Activated CD8-positive, alpha-beta T cell treated with anti-CD3 and anti-CD28 coated beads for 36 hours (primary cell): ENCODE measurements at regions not wholly inside any gene's neighbourhood (a gene's known extent, or its start where the extent isn't known, plus 50 kb on each side); places are given as distances from the start of the nearest gene placed in this dataset.

Source experiments
- ATAC-seq: fragments of 200-7000 bp; cut with Tn5 transposase; one replicate; pipeline ENCODE4 v1.10.0; 2021; ENCODE audit warnings: mild to moderate bottlenecking, moderate library complexity
- CTCF ChIA-PET: fragments of 350-600 bp; sonication (Branson Sonifier 250); formaldehyde crosslinking; loops from one replicate; lab custom pipeline; 2021; ENCODE audit warnings: antibody characterized with exemption; lab: Charles Lee
- POLR2A ChIA-PET: fragments of 350-600 bp; sonication (Branson Sonifier 250); formaldehyde crosslinking; loops from one replicate; lab custom pipeline; 2021; ENCODE audit warnings: antibody characterized with exemption; lab: Charles Lee
- DNase-seq: peaks from one replicate; pipeline ENCODE4 v3.0.0-alpha.2; 2020
- H3K27ac Mint-ChIP-seq: one replicate; pipeline ENCODE4 v1.8.0; 2021; ENCODE audit warnings: mild to moderate bottlenecking, mixed read lengths
- H3K27me3 Mint-ChIP-seq: one replicate; pipeline ENCODE4 v1.8.0; 2021; ENCODE audit warnings: mixed read lengths
- H3K36me3 Mint-ChIP-seq: one replicate; pipeline ENCODE4 v1.8.0; 2021; ENCODE audit warnings: low read depth, mixed read lengths
- H3K4me1 Mint-ChIP-seq: one replicate; pipeline ENCODE4 v1.8.0; 2021; ENCODE audit warnings: low read depth, mixed read lengths
- H3K4me3 Mint-ChIP-seq: one replicate; pipeline ENCODE4 v1.8.0; 2021; ENCODE audit warnings: mild to moderate bottlenecking, moderate library complexity, mixed read lengths
- H3K9me3 Mint-ChIP-seq: one replicate; pipeline ENCODE4 v1.8.0; 2021; ENCODE audit warnings: mixed read lengths
- intact Hi-C: fragments of 100-400 bp; cut with micrococcal nuclease; formaldehyde crosslinking; loops from one replicate; pipeline ENCODE4 v1.10.0; 2022
- TF ChIP-seq, protein P1 (sequence below): fragments of 200-600 bp; IDR thresholded peaks from one replicate; pipeline ENCODE4 v1.8.0; 2022; ENCODE audit warnings: antibody characterized with exemption, mild to moderate bottlenecking

GRCh38 chr10:44765299-44765698 lies 145.8 kb upstream of the TMEM72 start:
- no peaks in the 10 kb centered on the region for H3K4me1 Mint-ChIP-seq
- CTCF ChIA-PET: no interaction called here
- ATAC-seq (no peak), DNase-seq (no peak)
- intact Hi-C loops: no loop called here
- no peak overlapping the region for H3K4me3 Mint-ChIP-seq
- no peaks in the 10 kb centered on the region for H3K9me3 Mint-ChIP-seq
- POLR2A ChIA-PET: no interaction called here
- no peaks in the 10 kb centered on the region for H3K36me3 Mint-ChIP-seq
- peaks cover 6% of the 10 kb centered on the region for H3K27me3 Mint-ChIP-seq
- no peak overlapping the region for H3K27ac Mint-ChIP-seq
- TF ChIP-seq, protein P1, sequence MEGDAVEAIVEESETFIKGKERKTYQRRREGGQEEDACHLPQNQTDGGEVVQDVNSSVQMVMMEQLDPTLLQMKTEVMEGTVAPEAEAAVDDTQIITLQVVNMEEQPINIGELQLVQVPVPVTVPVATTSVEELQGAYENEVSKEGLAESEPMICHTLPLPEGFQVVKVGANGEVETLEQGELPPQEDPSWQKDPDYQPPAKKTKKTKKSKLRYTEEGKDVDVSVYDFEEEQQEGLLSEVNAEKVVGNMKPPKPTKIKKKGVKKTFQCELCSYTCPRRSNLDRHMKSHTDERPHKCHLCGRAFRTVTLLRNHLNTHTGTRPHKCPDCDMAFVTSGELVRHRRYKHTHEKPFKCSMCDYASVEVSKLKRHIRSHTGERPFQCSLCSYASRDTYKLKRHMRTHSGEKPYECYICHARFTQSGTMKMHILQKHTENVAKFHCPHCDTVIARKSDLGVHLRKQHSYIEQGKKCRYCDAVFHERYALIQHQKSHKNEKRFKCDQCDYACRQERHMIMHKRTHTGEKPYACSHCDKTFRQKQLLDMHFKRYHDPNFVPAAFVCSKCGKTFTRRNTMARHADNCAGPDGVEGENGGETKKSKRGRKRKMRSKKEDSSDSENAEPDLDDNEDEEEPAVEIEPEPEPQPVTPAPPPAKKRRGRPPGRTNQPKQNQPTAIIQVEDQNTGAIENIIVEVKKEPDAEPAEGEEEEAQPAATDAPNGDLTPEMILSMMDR: no peak

DNA sequence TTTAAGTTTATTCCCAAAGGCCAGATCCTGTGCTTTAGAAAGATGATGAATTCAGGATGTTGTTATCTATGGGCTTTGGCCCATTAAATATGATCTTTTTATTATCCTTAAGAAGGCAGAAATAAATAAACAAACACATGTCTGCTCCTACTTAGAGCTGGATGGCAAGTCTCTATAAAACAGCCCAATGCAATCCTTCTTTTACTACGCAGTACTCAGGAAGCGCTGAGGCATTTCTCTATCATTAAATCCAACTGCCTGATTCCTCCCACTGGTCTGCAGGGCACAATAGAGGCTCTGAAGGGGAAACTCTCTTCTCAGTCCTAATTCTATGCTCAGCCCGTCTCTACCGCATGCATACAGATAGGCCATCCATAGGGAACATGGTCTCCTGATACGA lies 144.5 kb upstream of the TMEM72 start:
- H3K27ac Mint-ChIP-seq: no peak overlapping the region
- POLR2A ChIA-PET: no interaction called here
- CTCF ChIA-PET: no interaction called here
- H3K9me3 Mint-ChIP-seq: no peaks in the 10 kb centered on the region
- ATAC-seq (no peak), DNase-seq (no peak)
- intact Hi-C loops: no loop called here
- no peaks in the 10 kb centered on the region for H3K36me3 Mint-ChIP-seq
- H3K4me1 Mint-ChIP-seq: no peaks in the 10 kb centered on the region
- no peak overlapping the region for H3K4me3 Mint-ChIP-seq
- TF ChIP-seq, protein P1: no peak
- H3K27me3 Mint-ChIP-seq: peaks cover 8% of the 10 kb centered on the region

- intact Hi-C loops: no loop called here
- ATAC-seq (no peak), DNase-seq (no peak)
- Mint-ChIP-seq H3K4me3 (no peak overlapping the region), H3K27me3 (peaks cover 10% of the 10 kb centered on the region), H3K4me1 (no peaks in the 10 kb centered on the region), H3K9me3 (no peaks in the 10 kb centered on the region), H3K27ac (no peak overlapping the region), H3K36me3 (no peaks in the 10 kb centered on the region)
- TF ChIP-seq, protein P1: no peak
- POLR2A ChIA-PET: no interaction called here
- CTCF ChIA-PET: no interaction called here
Measured at GRCh38 chr10:44769450-44769849, 141.7 kb upstream of the TMEM72 start.

- DNase-seq (no peak), ATAC-seq (no peak)
- ChIA-PET POLR2A (no interaction called here), CTCF (no interaction called here)
- H3K27ac Mint-ChIP-seq: no peak overlapping the region
- H3K27me3 Mint-ChIP-seq: peaks cover 10% of the 10 kb centered on the region
- TF ChIP-seq, protein P1: no peak
- H3K36me3 Mint-ChIP-seq: no peaks in the 10 kb centered on the region
- H3K4me3 Mint-ChIP-seq: no peak overlapping the region
- H3K4me1 Mint-ChIP-seq: no peaks in the 10 kb centered on the region
- no peaks in the 10 kb centered on the region for H3K9me3 Mint-ChIP-seq
- intact Hi-C loops: no loop called here
Measured at GRCh38 chr10:44771233-44771995, 139.7 kb upstream of the TMEM72 start.

GRCh38 chr10:44773565-44773964 lies 137.6 kb upstream of the TMEM72 start:
- ATAC-seq (no peak), DNase-seq (no peak)
- H3K27me3 Mint-ChIP-seq: peaks cover 11% of the 10 kb centered on the region
- no peaks in the 10 kb centered on the region for H3K36me3 Mint-ChIP-seq
- no peaks in the 10 kb centered on the region for H3K4me1 Mint-ChIP-seq
- H3K4me3 Mint-ChIP-seq: no peak overlapping the region
- CTCF ChIA-PET: no interaction called here
- POLR2A ChIA-PET: interaction anchor here (0.6 kb wide), 1 partner anchor 643 kb away, joined by 3 read pairs; no protein-coding TSS in a partner anchor
- TF ChIP-seq, protein P1: no peak
- intact Hi-C loops: no loop called here
- H3K27ac Mint-ChIP-seq: no peak overlapping the region
- no peaks in the 10 kb centered on the region for H3K9me3 Mint-ChIP-seq
